ENCODE measurements at regions not wholly inside any gene's neighbourhood (a gene's known extent, or its start where the extent isn't known, plus 50 kb on each side); places are given as distances from the start of the nearest gene placed in this dataset.
"Not testable (repeated sequence)": the region's sequence is repeated elsewhere in the genome, so short reads cannot be mapped to it uniquely, and the experiment has no call there.

DNA sequence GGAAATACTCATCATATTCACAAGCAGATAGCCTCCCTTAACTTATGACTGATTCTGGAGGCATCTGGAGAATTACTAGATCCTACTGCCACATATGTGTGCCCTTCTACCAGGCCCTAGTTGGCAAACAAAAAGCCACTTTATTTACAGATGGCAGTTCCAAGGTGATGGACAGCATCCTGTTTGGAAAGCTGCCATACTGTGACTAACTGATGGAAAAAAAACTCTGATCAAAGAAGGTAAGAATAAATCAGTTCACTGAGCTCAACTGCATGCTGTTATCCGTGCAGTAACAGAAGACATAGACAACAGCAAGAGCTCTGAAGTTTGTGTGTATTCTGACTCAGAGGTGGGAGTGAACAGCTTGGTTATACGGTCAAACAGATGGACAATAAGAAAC is 279.8 kb upstream of the POU5F2 start:
- DNase-seq (ENCODE audit: low spot score in 2 of 2): no peak
- Mint-ChIP-seq H3K4me3 (no peak overlapping the region), H3K36me3 (ENCODE audit: insufficient read depth) (peaks cover 2% of the 10 kb centered on the region), H3K9me3 (peaks cover 8% of the 10 kb centered on the region), H3K27me3 (no peaks in the 10 kb centered on the region), H3K27ac (ENCODE audit: low read depth) (no peak overlapping the region), H3K4me1 (peaks cover 17% of the 10 kb centered on the region)
- no peak for ATAC-seq (replicated peaks; ENCODE audit: extremely low read depth, poor library complexity, severe bottlenecking)

DNA sequence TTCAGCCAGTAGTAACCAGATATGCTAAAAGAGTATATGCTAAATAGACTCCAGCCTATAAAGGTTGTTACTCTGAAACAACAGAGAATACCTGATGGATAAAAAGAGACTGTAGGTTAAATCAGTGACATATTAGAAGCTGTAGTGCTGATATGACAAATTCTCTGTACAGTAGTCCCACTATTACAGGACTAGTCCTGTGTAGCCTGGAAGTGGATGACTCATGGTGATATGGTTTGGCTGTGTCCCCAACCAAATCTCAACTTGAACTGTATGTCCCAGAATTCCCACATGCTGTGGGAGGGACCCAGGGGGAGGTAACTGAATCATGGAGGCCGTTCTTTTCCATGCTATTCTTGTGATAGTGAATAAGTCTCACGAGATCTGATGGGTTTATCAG is 276.2 kb upstream of the POU5F2 start:
- Mint-ChIP-seq H3K27me3 (no peaks in the 10 kb centered on the region), H3K36me3 (ENCODE audit: insufficient read depth) (peaks cover 10% of the 10 kb centered on the region), H3K27ac (ENCODE audit: low read depth) (no peak overlapping the region), H3K4me1 (peaks cover 11% of the 10 kb centered on the region), H3K4me3 (no peak overlapping the region), H3K9me3 (peaks cover 24% of the 10 kb centered on the region)
- ATAC-seq (replicated peaks; ENCODE audit: extremely low read depth, poor library complexity, severe bottlenecking) (no peak), DNase-seq (ENCODE audit: low spot score in 2 of 2) (no peak)

- Mint-ChIP-seq H3K27me3 (no peaks in the 10 kb centered on the region), H3K27ac (ENCODE audit: low read depth) (no peak overlapping the region), H3K4me3 (no peak overlapping the region), H3K4me1 (peaks cover 9% of the 10 kb centered on the region), H3K36me3 (ENCODE audit: insufficient read depth) (peaks cover 14% of the 10 kb centered on the region), H3K9me3 (peaks cover 12% of the 10 kb centered on the region)
- DNase-seq (ENCODE audit: low spot score in 2 of 2): no peak
- ATAC-seq (replicated peaks; ENCODE audit: extremely low read depth, poor library complexity, severe bottlenecking): no peak
These were observed 269.4 kb upstream of the POU5F2 start for GRCh38 chr5:94010814-94011213.

GRCh38 chr5:94009161-94009560 is 267.8 kb upstream of the POU5F2 start:
- no peaks in the 10 kb centered on the region for H3K27me3 Mint-ChIP-seq
- no peak overlapping the region for H3K27ac Mint-ChIP-seq (ENCODE audit: low read depth)
- H3K9me3 Mint-ChIP-seq: no peaks in the 10 kb centered on the region
- H3K4me1 Mint-ChIP-seq: peaks cover 9% of the 10 kb centered on the region
- peaks cover 8% of the 10 kb centered on the region for H3K36me3 Mint-ChIP-seq (ENCODE audit: insufficient read depth)
- ATAC-seq (replicated peaks; ENCODE audit: extremely low read depth, poor library complexity, severe bottlenecking): no peak
- DNase-seq (ENCODE audit: low spot score in 2 of 2): no peak
- no peak overlapping the region for H3K4me3 Mint-ChIP-seq

DNA sequence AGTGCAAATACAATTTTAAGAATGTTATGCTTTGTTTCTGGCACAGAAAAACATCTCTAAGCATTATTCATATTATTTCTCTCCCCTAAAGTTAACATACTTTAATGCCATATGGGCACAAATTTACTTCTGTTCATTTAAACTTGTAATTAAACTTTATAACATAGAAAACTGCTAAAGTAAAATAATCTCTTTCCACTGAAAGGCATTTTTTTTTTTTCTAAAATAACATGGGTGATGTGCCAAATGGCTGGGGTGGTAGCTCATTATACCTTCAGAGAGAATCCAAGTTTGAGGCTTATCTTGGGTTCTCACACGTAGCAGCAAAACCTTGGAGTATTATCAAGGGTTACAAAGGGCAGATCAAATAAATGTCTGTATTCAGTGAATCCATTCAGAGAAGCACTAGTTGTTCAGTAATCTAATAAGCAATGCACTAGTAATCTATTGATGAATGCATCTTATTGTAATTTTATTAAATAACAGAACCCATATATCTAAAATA is 257.6 kb upstream of the POU5F2 start:
- ATAC-seq (replicated peaks; ENCODE audit: extremely low read depth, poor library complexity, severe bottlenecking): no peak
- H3K4me3 Mint-ChIP-seq: no peak overlapping the region
- H3K9me3 Mint-ChIP-seq: peaks cover 6% of the 10 kb centered on the region
- DNase-seq (ENCODE audit: low spot score in 2 of 2): no peak
- peaks cover 23% of the 10 kb centered on the region for H3K4me1 Mint-ChIP-seq
- H3K27ac Mint-ChIP-seq (ENCODE audit: low read depth): no peak overlapping the region
- H3K36me3 Mint-ChIP-seq (ENCODE audit: insufficient read depth): peaks cover 6% of the 10 kb centered on the region
- no peaks in the 10 kb centered on the region for H3K27me3 Mint-ChIP-seq

DNA sequence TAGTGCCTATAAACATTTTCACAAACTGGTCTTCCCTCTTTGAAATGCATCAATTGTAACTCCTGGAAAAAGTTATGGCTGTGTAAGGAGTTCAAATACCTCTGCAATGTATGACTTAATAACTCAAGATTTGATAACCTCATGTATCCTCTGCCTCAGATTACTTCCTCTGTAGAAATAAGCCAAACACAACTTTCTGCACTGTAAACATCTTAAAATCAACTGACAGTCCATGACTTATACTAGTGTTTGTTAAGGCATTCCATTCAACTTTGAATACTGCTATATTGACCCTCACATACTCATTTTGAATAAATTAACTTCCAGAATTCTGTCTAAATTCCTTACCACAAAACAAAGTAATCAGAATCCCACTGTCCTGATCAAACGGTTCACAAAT is 256.2 kb upstream of the POU5F2 start:
- peaks cover 7% of the 10 kb centered on the region for H3K36me3 Mint-ChIP-seq (ENCODE audit: insufficient read depth)
- peaks cover 23% of the 10 kb centered on the region for H3K4me1 Mint-ChIP-seq
- no peak for DNase-seq (ENCODE audit: low spot score in 2 of 2)

GRCh38 chr5:93995126-93995621 is 253.8 kb upstream of the POU5F2 start:
- Mint-ChIP-seq H3K27me3 (no peaks in the 10 kb centered on the region), H3K27ac (ENCODE audit: low read depth) (peak overlapping the region; percentile 13)
- ATAC-seq (replicated peaks; ENCODE audit: extremely low read depth, poor library complexity, severe bottlenecking): peak; percentile 98

More for the DNA sequence above, 256.2 kb upstream of the POU5F2 start:
- Mint-ChIP-seq H3K27ac (ENCODE audit: low read depth) (no peak overlapping the region), H3K9me3 (peaks cover 6% of the 10 kb centered on the region), H3K4me3 (no peak overlapping the region), H3K27me3 (no peaks in the 10 kb centered on the region)
- ATAC-seq (replicated peaks; ENCODE audit: extremely low read depth, poor library complexity, severe bottlenecking): no peak

GRCh38 chr5:93993161-93993560 is 251.8 kb upstream of the POU5F2 start:
- peaks cover 9% of the 10 kb centered on the region for H3K36me3 Mint-ChIP-seq (ENCODE audit: insufficient read depth)
- no peaks in the 10 kb centered on the region for H3K27me3 Mint-ChIP-seq
- peaks cover 41% of the 10 kb centered on the region for H3K4me1 Mint-ChIP-seq
- no peak overlapping the region for H3K27ac Mint-ChIP-seq (ENCODE audit: low read depth)
- ATAC-seq (replicated peaks; ENCODE audit: extremely low read depth, poor library complexity, severe bottlenecking): no peak
- H3K9me3 Mint-ChIP-seq: no peaks in the 10 kb centered on the region
- no peak overlapping the region for H3K4me3 Mint-ChIP-seq
- DNase-seq (ENCODE audit: low spot score in 2 of 2): no peak

More at GRCh38 chr5:93995126-93995621, 253.8 kb upstream of the POU5F2 start:
- Mint-ChIP-seq H3K9me3 (no peaks in the 10 kb centered on the region), H3K4me1 (peaks cover 40% of the 10 kb centered on the region), H3K36me3 (ENCODE audit: insufficient read depth) (peaks cover 9% of the 10 kb centered on the region), H3K4me3 (no peak overlapping the region)
- no peak for DNase-seq (ENCODE audit: low spot score in 2 of 2)

DNA sequence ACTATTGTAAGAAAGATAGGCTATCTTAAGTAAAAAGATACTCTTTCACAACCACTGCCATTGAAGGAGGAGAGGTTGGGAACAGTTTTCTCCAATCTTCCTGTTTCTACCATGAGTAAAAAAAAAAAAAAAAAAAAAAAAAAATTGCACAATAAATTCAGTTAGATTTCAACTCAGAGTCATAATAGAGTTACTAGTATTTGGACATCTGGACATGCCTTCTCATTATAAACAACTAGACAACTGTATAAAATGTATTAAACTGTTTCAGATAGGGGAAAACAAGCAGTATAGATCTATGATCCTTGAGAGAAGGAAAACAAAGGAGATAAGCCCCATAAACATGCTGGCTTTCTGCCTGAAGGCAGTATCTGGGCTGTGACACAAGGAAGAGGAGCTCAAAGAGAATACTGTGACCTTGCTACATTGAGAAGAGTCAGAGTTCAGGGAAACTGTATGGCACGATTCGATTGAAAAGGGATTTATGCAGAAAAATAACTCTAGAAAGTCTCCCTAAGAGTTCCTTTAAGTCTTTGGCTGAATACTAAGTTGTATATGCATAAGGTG is 249.2 kb upstream of the POU5F2 start:
- no peak overlapping the region for H3K4me3 Mint-ChIP-seq

DNA sequence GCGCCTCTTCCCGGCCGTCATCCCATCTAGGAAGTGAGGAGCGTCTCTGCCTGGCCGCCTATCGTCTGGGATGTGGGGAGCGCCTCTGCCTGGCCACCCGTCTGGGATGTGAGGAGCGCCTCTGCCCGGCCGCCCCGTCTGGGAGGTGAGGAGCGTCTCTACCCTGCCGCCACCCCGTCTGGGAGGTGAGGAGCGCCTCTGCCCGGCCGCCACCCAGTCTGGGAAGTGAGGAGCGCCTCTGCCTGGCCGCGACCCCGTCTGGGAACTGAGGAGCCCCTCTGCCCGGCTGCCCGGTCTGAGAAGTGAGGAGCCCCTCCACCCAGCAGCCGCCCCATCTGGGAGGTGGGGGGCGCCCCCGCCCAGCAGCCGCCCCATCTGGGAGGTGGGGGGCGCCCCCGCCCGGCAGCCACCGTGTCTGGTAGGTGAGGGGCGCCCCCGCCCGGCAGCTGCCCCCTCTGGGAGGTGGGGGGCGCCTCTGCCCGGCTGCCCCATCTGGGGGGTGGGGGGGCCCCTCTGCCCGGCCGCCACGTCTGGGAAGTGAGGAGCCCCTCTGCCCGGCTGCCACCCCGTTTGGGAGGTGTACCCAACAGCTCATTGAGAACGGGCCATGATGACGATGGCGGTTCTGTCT is 244.7 kb upstream of the POU5F2 start:
- not testable (repeated sequence) for H3K4me3 Mint-ChIP-seq; H3K9me3 Mint-ChIP-seq; H3K27me3 Mint-ChIP-seq; H3K36me3 Mint-ChIP-seq (ENCODE audit: insufficient read depth); DNase-seq (ENCODE audit: low spot score in 2 of 2); ATAC-seq (replicated peaks; ENCODE audit: extremely low read depth, poor library complexity, severe bottlenecking)
- Mint-ChIP-seq H3K4me1 (peaks cover 21% of the 10 kb centered on the region), H3K27ac (ENCODE audit: low read depth) (peak overlapping the region; percentile 36)

More for the DNA sequence above, 249.2 kb upstream of the POU5F2 start:
- H3K27ac Mint-ChIP-seq (ENCODE audit: low read depth): no peak overlapping the region
- H3K27me3 Mint-ChIP-seq: no peaks in the 10 kb centered on the region
- no peak for ATAC-seq (replicated peaks; ENCODE audit: extremely low read depth, poor library complexity, severe bottlenecking)
- peaks cover 39% of the 10 kb centered on the region for H3K4me1 Mint-ChIP-seq
- no peak for DNase-seq (ENCODE audit: low spot score in 2 of 2)
- no peaks in the 10 kb centered on the region for H3K9me3 Mint-ChIP-seq
- H3K36me3 Mint-ChIP-seq (ENCODE audit: insufficient read depth): peaks cover 7% of the 10 kb centered on the region

- Mint-ChIP-seq H3K9me3 (peaks cover 17% of the 10 kb centered on the region), H3K4me3 (no peak overlapping the region), H3K4me1 (peaks cover 22% of the 10 kb centered on the region), H3K36me3 (ENCODE audit: insufficient read depth) (peaks cover 9% of the 10 kb centered on the region), H3K27me3 (no peaks in the 10 kb centered on the region), H3K27ac (ENCODE audit: low read depth) (no peak overlapping the region)
- DNase-seq (ENCODE audit: low spot score in 2 of 2) (no peak), ATAC-seq (replicated peaks; ENCODE audit: extremely low read depth, poor library complexity, severe bottlenecking) (no peak)
These were observed 236.8 kb upstream of the POU5F2 start for GRCh38 chr5:93978222-93978621.

DNA sequence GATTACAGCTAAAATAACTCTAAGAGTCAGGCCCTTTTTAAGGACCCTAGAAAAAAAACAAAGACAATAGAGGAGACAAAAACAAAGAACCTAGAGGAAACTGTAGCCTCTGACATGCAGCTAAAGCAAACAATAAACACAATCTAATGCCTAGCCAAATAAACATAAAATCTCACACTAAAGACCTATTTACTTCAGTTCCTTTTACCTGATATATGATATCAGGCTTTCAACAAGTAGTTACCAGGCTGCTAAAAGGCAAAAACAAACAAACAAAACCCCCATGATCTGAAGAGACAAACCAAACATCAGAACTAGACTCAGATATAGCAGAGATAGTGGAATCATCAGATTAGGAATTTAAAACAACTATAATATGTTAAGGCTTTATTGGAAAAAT is 226.5 kb upstream of the POU5F2 start:
- DNase-seq (ENCODE audit: low spot score in 2 of 2) (no peak), ATAC-seq (replicated peaks; ENCODE audit: extremely low read depth, poor library complexity, severe bottlenecking) (no peak)
- Mint-ChIP-seq H3K4me1 (peaks cover 24% of the 10 kb centered on the region), H3K27ac (ENCODE audit: low read depth) (peak overlapping the region; percentile 27), H3K36me3 (ENCODE audit: insufficient read depth) (peaks cover 6% of the 10 kb centered on the region), H3K9me3 (no peaks in the 10 kb centered on the region), H3K27me3 (no peaks in the 10 kb centered on the region), H3K4me3 (no peak overlapping the region)

- no peaks in the 10 kb centered on the region for H3K27me3 Mint-ChIP-seq
These were observed 223.0 kb upstream of the POU5F2 start for GRCh38 chr5:93964421-93964820.

More at GRCh38 chr5:93964421-93964820, 223.0 kb upstream of the POU5F2 start:
- no peak for DNase-seq (ENCODE audit: low spot score in 2 of 2)
- Mint-ChIP-seq H3K27ac (ENCODE audit: low read depth) (no peak overlapping the region), H3K4me3 (no peak overlapping the region), H3K36me3 (ENCODE audit: insufficient read depth) (peaks cover 11% of the 10 kb centered on the region), H3K4me1 (peaks cover 25% of the 10 kb centered on the region), H3K9me3 (no peaks in the 10 kb centered on the region)
- no peak for ATAC-seq (replicated peaks; ENCODE audit: extremely low read depth, poor library complexity, severe bottlenecking)
